ENCODE measurements at regions not wholly inside any gene's neighbourhood (a gene's known extent, or its start where the extent isn't known, plus 50 kb on each side); places are given as distances from the start of the nearest gene placed in this dataset.

GRCh38 chr14:96744262-96744661, 52.9 kb upstream of the VRK1 start:
- Histone ChIP-seq H3K9me3 (ENCODE audit: control insufficient read depth in 2 of 2, low read length in 2 of 2) (peaks cover 0 to 4% of the 10 kb centered on the region in 2 donors), H3K4me1 (ENCODE audit: control insufficient read depth, insufficient read depth, low read length) (peaks cover 4% of the 10 kb centered on the region), H3K36me3 (ENCODE audit: control insufficient read depth in 2 of 2, insufficient read depth in 2 of 2, low read length in 2 of 2) (no peaks in the 10 kb centered on the region), H3K4me3 (ENCODE audit: low read length in 2 of 2) (no peak overlapping the region), H3K9ac (ENCODE audit: low read length in 2 of 2) (no peak overlapping the region), H3K27ac (ENCODE audit: low read length) (no peak overlapping the region), H3K27me3 (ENCODE audit: control insufficient read depth in 1 of 2, insufficient read depth in 2 of 2, low read length in 2 of 2) (peaks cover 25 to 34% of the 10 kb centered on the region in 2 donors)

- H3K27ac ChIP-seq (ENCODE audit: low read length) = no peak overlapping the region
- H3K27me3 ChIP-seq (ENCODE audit: control insufficient read depth in 1 of 2, insufficient read depth in 2 of 2, low read length in 2 of 2) = peaks cover 15 to 27% of the 10 kb centered on the region in 2 donors
- H3K36me3 ChIP-seq (ENCODE audit: control insufficient read depth in 2 of 2, insufficient read depth in 2 of 2, low read length in 2 of 2) = no peaks in the 10 kb centered on the region
- peaks cover 4% of the 10 kb centered on the region for H3K4me1 ChIP-seq (ENCODE audit: control insufficient read depth, insufficient read depth, low read length)
- H3K4me3 ChIP-seq (ENCODE audit: low read length in 2 of 2) = no peak overlapping the region
- H3K9ac ChIP-seq (ENCODE audit: low read length in 2 of 2) = no peak overlapping the region
- H3K9me3 ChIP-seq (ENCODE audit: control insufficient read depth in 2 of 2, low read length in 2 of 2) = peaks cover 0 to 4% of the 10 kb centered on the region in 2 donors
Observed at GRCh38 chr14:96745500-96746051, 51.6 kb upstream of the VRK1 start.

- peaks cover 0 to 4% of the 10 kb centered on the region in 2 donors for H3K9me3 ChIP-seq (ENCODE audit: control insufficient read depth in 2 of 2, low read length in 2 of 2)
- H3K27ac ChIP-seq (ENCODE audit: low read length) = no peak overlapping the region
- no peaks in the 10 kb centered on the region for H3K36me3 ChIP-seq (ENCODE audit: control insufficient read depth in 2 of 2, insufficient read depth in 2 of 2, low read length in 2 of 2)
- peaks cover 13 to 24% of the 10 kb centered on the region in 2 donors for H3K27me3 ChIP-seq (ENCODE audit: control insufficient read depth in 1 of 2, insufficient read depth in 2 of 2, low read length in 2 of 2)
- H3K4me3 ChIP-seq (ENCODE audit: low read length in 2 of 2) = no peak overlapping the region
- no peak overlapping the region for H3K9ac ChIP-seq (ENCODE audit: low read length in 2 of 2)
- peaks cover 4% of the 10 kb centered on the region for H3K4me1 ChIP-seq (ENCODE audit: control insufficient read depth, insufficient read depth, low read length)
Observed at GRCh38 chr14:96746101-96746500, 51.1 kb upstream of the VRK1 start.

- H3K4me3 ChIP-seq (ENCODE audit: low read length in 2 of 2) = no peak overlapping the region
- peaks cover 6 to 19% of the 10 kb centered on the region in 2 donors for H3K27me3 ChIP-seq (ENCODE audit: control insufficient read depth in 1 of 2, insufficient read depth in 2 of 2, low read length in 2 of 2)
- H3K9ac ChIP-seq (ENCODE audit: low read length in 2 of 2) = no peak overlapping the region
- no peaks in the 10 kb centered on the region for H3K4me1 ChIP-seq (ENCODE audit: control insufficient read depth, insufficient read depth, low read length)
- no peaks in the 10 kb centered on the region for H3K36me3 ChIP-seq (ENCODE audit: control insufficient read depth in 2 of 2, insufficient read depth in 2 of 2, low read length in 2 of 2)
- no peak overlapping the region for H3K27ac ChIP-seq (ENCODE audit: low read length)
- peaks cover 0 to 4% of the 10 kb centered on the region in 2 donors for H3K9me3 ChIP-seq (ENCODE audit: control insufficient read depth in 2 of 2, low read length in 2 of 2)
Observed at GRCh38 chr14:96747006-96747405, 50.2 kb upstream of the VRK1 start.

All from stomach smooth muscle (tissue), 2 donors.